ENCODE measurements at regions not wholly inside any gene's neighbourhood (a gene's known extent, or its start where the extent isn't known, plus 50 kb on each side); places are given as distances from the start of the nearest gene placed in this dataset.

DNA sequence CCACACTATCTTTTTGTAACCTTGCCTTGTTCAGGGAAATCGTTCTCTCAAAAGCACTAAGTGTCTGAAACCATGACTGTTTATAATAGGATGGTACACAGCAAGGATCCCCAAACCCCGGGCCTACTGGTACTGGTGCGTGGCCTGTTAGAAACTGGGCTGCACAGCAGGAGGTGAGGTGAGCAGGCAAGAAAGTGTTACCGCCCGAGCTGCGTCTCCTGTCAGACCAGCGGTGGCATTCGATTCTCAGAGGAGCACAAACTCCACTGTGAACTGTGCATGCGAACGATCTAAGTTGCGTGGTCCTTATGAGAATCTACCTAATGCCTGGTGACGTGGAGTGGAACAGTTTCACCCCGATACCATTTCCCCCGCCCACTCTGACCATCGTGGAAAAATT is 81.8 kb upstream of the KCNJ3 start:
- TF ChIP-seq, protein P1, sequence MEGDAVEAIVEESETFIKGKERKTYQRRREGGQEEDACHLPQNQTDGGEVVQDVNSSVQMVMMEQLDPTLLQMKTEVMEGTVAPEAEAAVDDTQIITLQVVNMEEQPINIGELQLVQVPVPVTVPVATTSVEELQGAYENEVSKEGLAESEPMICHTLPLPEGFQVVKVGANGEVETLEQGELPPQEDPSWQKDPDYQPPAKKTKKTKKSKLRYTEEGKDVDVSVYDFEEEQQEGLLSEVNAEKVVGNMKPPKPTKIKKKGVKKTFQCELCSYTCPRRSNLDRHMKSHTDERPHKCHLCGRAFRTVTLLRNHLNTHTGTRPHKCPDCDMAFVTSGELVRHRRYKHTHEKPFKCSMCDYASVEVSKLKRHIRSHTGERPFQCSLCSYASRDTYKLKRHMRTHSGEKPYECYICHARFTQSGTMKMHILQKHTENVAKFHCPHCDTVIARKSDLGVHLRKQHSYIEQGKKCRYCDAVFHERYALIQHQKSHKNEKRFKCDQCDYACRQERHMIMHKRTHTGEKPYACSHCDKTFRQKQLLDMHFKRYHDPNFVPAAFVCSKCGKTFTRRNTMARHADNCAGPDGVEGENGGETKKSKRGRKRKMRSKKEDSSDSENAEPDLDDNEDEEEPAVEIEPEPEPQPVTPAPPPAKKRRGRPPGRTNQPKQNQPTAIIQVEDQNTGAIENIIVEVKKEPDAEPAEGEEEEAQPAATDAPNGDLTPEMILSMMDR (conservative IDR thresholded peaks at IDR 0.05; ENCODE audit: low read depth, low read length): no peak
- no peak for TF ChIP-seq CEBPB (IDR thresholded peaks at IDR 0.05; ENCODE audit: low read depth, low read length)
- TF ChIP-seq RCOR1 (IDR thresholded peaks at IDR 0.05; ENCODE audit: insufficient replicate concordance, low read length): no peak
- TF ChIP-seq BHLHE40 (IDR thresholded peaks at IDR 0.05; ENCODE audit: low read depth, low read length): no peak
